ENCODE measurements at regions not wholly inside any gene's neighbourhood (a gene's known extent, or its start where the extent isn't known, plus 50 kb on each side); places are given as distances from the start of the nearest gene placed in this dataset.

DNA sequence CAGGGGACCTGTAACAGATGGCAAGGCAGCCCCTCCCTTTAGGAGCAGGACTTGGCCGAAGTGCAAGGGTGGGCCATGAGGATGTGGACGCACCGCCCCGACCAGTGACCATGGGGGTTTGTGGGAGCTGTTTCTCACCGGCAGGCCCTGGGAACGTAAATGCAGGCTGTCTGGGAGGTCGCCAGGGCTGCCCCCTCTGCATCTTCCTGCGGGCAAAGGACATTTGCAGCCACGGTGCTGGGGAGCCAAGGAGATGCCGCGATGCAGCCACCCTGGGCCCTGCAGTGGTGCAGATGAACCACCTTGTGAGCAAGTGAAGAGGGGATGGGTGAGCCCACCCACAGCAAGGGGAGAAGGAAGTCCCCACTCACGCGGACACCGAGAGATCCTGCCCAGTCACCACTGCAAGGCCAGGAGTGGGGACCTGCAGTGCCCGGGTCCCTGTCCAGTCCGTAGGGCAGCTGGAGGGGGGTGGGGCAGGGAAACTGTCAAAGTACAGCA lies 121.1 kb downstream of the SIK1 start:
- peaks cover 7% of the 10 kb centered on the region for H3K4me1 ChIP-seq (ENCODE audit: control insufficient read depth, insufficient read depth, low read length)
- H3K9me3 ChIP-seq (ENCODE audit: control insufficient read depth, insufficient read depth, low read length) = no peaks in the 10 kb centered on the region
- H3K4me3 ChIP-seq (ENCODE audit: low read depth, low read length) = no peak overlapping the region
- no peaks in the 10 kb centered on the region for H3K36me3 ChIP-seq (ENCODE audit: control insufficient read depth, insufficient read depth, low read length)
- no peak overlapping the region for H3K27ac ChIP-seq (ENCODE audit: low read depth, low read length)
- DNase-seq (ENCODE audit: low read depth in 4 of 6, low spot score in 6 of 6) = no peak
- 85% methylated on average over 15 of the region's 16 CpGs for WGBS (ENCODE audit: insufficient coverage)
- H3K27me3 ChIP-seq (ENCODE audit: control insufficient read depth, insufficient read depth, low read length) = no peaks in the 10 kb centered on the region

DNA sequence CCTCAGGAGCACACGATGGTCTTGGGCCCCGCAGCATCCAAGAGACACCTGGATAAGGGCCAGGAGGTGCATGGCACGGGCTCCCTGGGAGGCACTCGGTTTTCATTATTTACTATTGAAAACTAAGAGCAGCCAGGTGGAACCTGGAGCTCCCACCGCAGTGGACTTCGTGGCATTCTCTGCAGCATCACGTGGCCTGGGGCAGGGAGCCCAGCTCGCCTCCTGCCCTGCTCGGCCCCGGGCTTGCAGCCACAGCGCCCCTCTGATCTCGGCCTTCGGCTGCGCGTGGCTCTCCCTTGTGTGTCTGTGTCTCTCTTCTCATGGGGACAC lies 121.6 kb downstream of the SIK1 start:
- WGBS (ENCODE audit: insufficient coverage) = 90% methylated on average over 15 of the region's 15 CpGs
- Histone ChIP-seq H3K4me3 (ENCODE audit: low read depth, low read length) (no peak overlapping the region), H3K27me3 (ENCODE audit: control insufficient read depth, insufficient read depth, low read length) (no peaks in the 10 kb centered on the region), H3K9me3 (ENCODE audit: control insufficient read depth, insufficient read depth, low read length) (no peaks in the 10 kb centered on the region), H3K27ac (ENCODE audit: low read depth, low read length) (no peak overlapping the region), H3K36me3 (ENCODE audit: control insufficient read depth, insufficient read depth, low read length) (no peaks in the 10 kb centered on the region), H3K4me1 (ENCODE audit: control insufficient read depth, insufficient read depth, low read length) (peaks cover 11% of the 10 kb centered on the region)
- no peak for DNase-seq (ENCODE audit: low read depth in 4 of 6, low spot score in 6 of 6)

- 87% methylated on average over 22 of the region's 23 CpGs for WGBS (ENCODE audit: insufficient coverage)
- Histone ChIP-seq H3K4me1 (ENCODE audit: control insufficient read depth, insufficient read depth, low read length) (peaks cover 12% of the 10 kb centered on the region), H3K27ac (ENCODE audit: low read depth, low read length) (no peak overlapping the region), H3K27me3 (ENCODE audit: control insufficient read depth, insufficient read depth, low read length) (no peaks in the 10 kb centered on the region), H3K9me3 (ENCODE audit: control insufficient read depth, insufficient read depth, low read length) (no peaks in the 10 kb centered on the region), H3K4me3 (ENCODE audit: low read depth, low read length) (no peak overlapping the region), H3K36me3 (ENCODE audit: control insufficient read depth, insufficient read depth, low read length) (no peaks in the 10 kb centered on the region)
- no peak for DNase-seq (ENCODE audit: low read depth in 4 of 6, low spot score in 6 of 6)
These were observed 122.2 kb downstream of the SIK1 start for GRCh38 chr21:43304621-43305335.

DNA sequence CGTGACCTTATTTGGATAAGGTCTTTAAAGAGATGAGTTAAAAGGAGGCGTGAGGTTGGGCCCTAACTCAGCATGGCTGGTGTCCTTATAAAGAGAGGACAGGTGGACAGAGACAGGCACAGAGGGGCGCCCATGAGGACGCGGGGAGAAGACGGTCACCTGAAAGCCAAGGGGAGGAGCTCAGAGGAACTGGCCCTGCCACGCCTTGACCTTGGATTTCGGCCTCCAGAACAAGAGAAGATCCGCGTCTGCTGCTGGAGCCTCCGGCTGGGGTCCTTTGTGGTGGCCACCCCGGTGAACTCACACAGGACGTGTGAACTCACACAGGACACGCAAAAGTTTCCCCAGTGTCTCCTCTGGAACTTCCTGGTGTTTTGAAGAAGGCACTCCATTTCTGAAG lies 122.7 kb downstream of the SIK1 start:
- H3K36me3 ChIP-seq (ENCODE audit: control insufficient read depth, insufficient read depth, low read length) = no peaks in the 10 kb centered on the region
- H3K9me3 ChIP-seq (ENCODE audit: control insufficient read depth, insufficient read depth, low read length) = no peaks in the 10 kb centered on the region
- WGBS (ENCODE audit: insufficient coverage) = 97% methylated on average over 14 of the region's 14 CpGs
- no peak overlapping the region for H3K27ac ChIP-seq (ENCODE audit: low read depth, low read length)
- H3K27me3 ChIP-seq (ENCODE audit: control insufficient read depth, insufficient read depth, low read length) = no peaks in the 10 kb centered on the region
- no peak overlapping the region for H3K4me3 ChIP-seq (ENCODE audit: low read depth, low read length)
- DNase-seq (ENCODE audit: low read depth in 4 of 6, low spot score in 6 of 6) = no peak
- peaks cover 14% of the 10 kb centered on the region for H3K4me1 ChIP-seq (ENCODE audit: control insufficient read depth, insufficient read depth, low read length)

DNA sequence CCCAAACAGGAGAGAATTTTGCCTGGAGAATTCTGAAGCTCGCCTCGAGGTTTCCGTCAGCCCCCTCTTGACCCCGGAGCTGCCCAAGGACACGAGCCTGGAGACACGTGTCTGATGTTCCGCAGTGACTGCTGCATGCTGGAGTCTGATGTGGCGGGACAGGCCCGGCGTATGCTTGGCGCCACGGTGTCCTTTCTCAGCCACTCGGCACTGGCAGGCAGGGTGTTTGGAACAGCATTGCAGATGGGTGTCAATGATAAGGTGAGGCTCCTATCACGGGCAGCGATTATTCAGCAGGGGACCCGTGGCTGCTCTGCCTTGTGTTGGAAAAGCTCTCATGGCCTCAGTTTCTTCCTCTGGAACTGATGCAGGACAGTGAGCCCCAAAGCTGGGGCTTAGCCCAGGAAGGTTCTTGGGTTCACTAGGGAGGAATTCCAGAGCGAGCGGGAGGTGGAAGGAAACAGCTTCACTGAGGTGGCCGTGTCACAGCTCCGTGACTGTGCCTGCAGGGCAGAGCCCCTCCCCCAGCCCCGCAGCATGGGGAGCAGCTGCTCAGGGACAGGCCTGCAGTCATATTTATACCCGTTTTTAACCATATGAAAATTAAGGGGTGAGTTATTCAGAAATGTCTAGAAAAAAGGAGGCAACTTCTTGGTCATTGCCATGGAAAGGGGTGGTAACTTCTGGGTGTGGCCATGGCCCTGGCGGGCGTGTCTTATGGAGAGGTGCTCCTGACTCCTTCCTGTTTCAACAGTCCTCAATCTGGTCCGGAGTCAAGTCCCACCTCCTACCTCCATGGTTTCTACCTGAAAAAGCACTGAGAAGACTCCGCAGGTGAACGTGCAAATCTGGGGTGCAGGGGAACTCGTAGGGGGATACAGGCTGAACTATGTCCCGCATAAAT lies 123.4 kb downstream of the SIK1 start:
- WGBS (ENCODE audit: insufficient coverage) = 84% methylated on average over 22 of the region's 29 CpGs
- H3K9me3 ChIP-seq (ENCODE audit: control insufficient read depth, insufficient read depth, low read length) = no peaks in the 10 kb centered on the region
- DNase-seq (ENCODE audit: low read depth in 4 of 6, low spot score in 6 of 6) = no peak
- H3K27ac ChIP-seq (ENCODE audit: low read depth, low read length) = no peak overlapping the region
- H3K4me3 ChIP-seq (ENCODE audit: low read depth, low read length) = no peak overlapping the region
- H3K4me1 ChIP-seq (ENCODE audit: control insufficient read depth, insufficient read depth, low read length) = peaks cover 19% of the 10 kb centered on the region
- H3K27me3 ChIP-seq (ENCODE audit: control insufficient read depth, insufficient read depth, low read length) = no peaks in the 10 kb centered on the region
- H3K36me3 ChIP-seq (ENCODE audit: control insufficient read depth, insufficient read depth, low read length) = no peaks in the 10 kb centered on the region

- 94% methylated on average over 12 of the region's 14 CpGs for WGBS (ENCODE audit: insufficient coverage)
- Histone ChIP-seq H3K9me3 (ENCODE audit: control insufficient read depth, insufficient read depth, low read length) (no peaks in the 10 kb centered on the region), H3K4me3 (ENCODE audit: low read depth, low read length) (no peak overlapping the region), H3K27ac (ENCODE audit: low read depth, low read length) (no peak overlapping the region), H3K4me1 (ENCODE audit: control insufficient read depth, insufficient read depth, low read length) (peaks cover 24% of the 10 kb centered on the region), H3K36me3 (ENCODE audit: control insufficient read depth, insufficient read depth, low read length) (no peaks in the 10 kb centered on the region), H3K27me3 (ENCODE audit: control insufficient read depth, insufficient read depth, low read length) (no peaks in the 10 kb centered on the region)
- DNase-seq (ENCODE audit: low read depth in 4 of 6, low spot score in 6 of 6) = no peak
These were observed 124.2 kb downstream of the SIK1 start for GRCh38 chr21:43302769-43303168.

DNA sequence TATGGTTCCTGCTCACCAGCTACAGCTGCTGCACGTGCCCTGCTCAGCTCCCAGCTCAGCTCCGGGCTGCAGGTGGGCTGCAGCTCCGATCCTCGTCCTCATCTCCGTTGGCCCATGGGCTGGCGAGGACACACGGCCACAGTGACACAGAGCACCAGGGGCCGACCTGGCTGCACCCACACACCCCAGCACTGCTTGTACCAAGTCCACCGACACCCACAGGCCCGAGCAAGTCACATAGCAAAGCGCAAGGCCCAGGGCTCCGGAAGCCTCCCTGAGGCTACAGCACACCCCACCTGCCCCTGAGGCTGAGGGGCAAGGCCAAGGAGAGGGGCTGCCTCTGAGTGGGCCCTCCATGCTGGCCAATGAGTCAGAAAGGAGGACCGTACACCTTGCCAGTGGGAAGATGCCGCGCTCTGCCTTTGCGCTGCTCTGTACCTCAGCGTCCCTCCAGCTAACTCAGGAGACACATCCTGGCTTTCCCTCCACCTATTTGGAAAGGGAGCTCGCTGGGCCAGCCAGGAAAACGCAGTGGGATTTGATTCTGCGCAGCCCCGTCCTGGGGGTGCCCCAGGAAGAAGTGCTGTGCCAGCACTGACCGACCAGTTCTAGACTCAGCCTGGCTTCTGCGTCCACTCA lies 124.8 kb downstream of the SIK1 start:
- Histone ChIP-seq H3K4me1 (ENCODE audit: control insufficient read depth, insufficient read depth, low read length) (peaks cover 24% of the 10 kb centered on the region), H3K27me3 (ENCODE audit: control insufficient read depth, insufficient read depth, low read length) (no peaks in the 10 kb centered on the region), H3K4me3 (ENCODE audit: low read depth, low read length) (no peak overlapping the region), H3K36me3 (ENCODE audit: control insufficient read depth, insufficient read depth, low read length) (no peaks in the 10 kb centered on the region), H3K9me3 (ENCODE audit: control insufficient read depth, insufficient read depth, low read length) (no peaks in the 10 kb centered on the region), H3K27ac (ENCODE audit: low read depth, low read length) (no peak overlapping the region)
- 95% methylated on average over 22 of the region's 23 CpGs for WGBS (ENCODE audit: insufficient coverage)
- no peak for DNase-seq (ENCODE audit: low read depth in 4 of 6, low spot score in 6 of 6)

GRCh38 chr21:43301409-43302061 lies 125.4 kb downstream of the SIK1 start:
- DNase-seq (ENCODE audit: low read depth in 4 of 6, low spot score in 6 of 6) = no peak
- WGBS (ENCODE audit: insufficient coverage) = 85% methylated on average over 17 of the region's 19 CpGs
- peaks cover 24% of the 10 kb centered on the region for H3K4me1 ChIP-seq (ENCODE audit: control insufficient read depth, insufficient read depth, low read length)
- no peak overlapping the region for H3K27ac ChIP-seq (ENCODE audit: low read depth, low read length)
- H3K9me3 ChIP-seq (ENCODE audit: control insufficient read depth, insufficient read depth, low read length) = no peaks in the 10 kb centered on the region
- H3K36me3 ChIP-seq (ENCODE audit: control insufficient read depth, insufficient read depth, low read length) = no peaks in the 10 kb centered on the region
- H3K27me3 ChIP-seq (ENCODE audit: control insufficient read depth, insufficient read depth, low read length) = no peaks in the 10 kb centered on the region
- no peak overlapping the region for H3K4me3 ChIP-seq (ENCODE audit: low read depth, low read length)

Data from spinal cord (tissue), 9 donors.